Neural progenitor cell (in vitro differentiated cells): ENCODE measurements at regions not wholly inside any gene's neighbourhood (a gene's known extent, or its start where the extent isn't known, plus 50 kb on each side); places are given as distances from the start of the nearest gene placed in this dataset.

ENCODE experiments used
- DNase-seq: peaks from one replicate; pipeline ENCODE4 v3.0.0-alpha.2; 2016; ENCODE audit warnings: low spot score
- H2AFZ ChIP-seq: fragments of 200-600 bp; sonication (generic); replicated peaks from 2 replicates; pipeline ENCODE4 v1.6.1; 2016; ENCODE audit warnings: antibody characterized with exemption
- H3F3A ChIP-seq: fragments of 200-600 bp; sonication (generic); 2 replicates; pipeline ENCODE4 v1.6.1; 2016; ENCODE audit warnings: antibody characterized with exemption, low read depth
- H3K27ac ChIP-seq: fragments of 200-600 bp; sonication (generic); 2 replicates; pipeline ENCODE4 v1.5.1; 2016; ENCODE audit warnings: mild to moderate bottlenecking
- H3K27me3 ChIP-seq: fragments of 200-600 bp; sonication (generic); 2 replicates; pipeline ENCODE4 v1.6.1; 2016; ENCODE audit warnings: mild to moderate bottlenecking, moderate library complexity
- H3K36me3 ChIP-seq: fragments of 200-600 bp; sonication (generic); 2 replicates; pipeline ENCODE4 v1.5.1; 2016
- H3K4me1 ChIP-seq: fragments of 200-600 bp; sonication (generic); 2 replicates; pipeline ENCODE4 v1.6.1; 2016; ENCODE audit warnings: mixed run types
- H3K4me2 ChIP-seq: fragments of 200-600 bp; sonication (generic); 2 replicates; pipeline ENCODE4 v1.6.1; 2016
- H3K4me3 ChIP-seq: fragments of 200-600 bp; sonication (generic); 2 replicates; pipeline ENCODE4 v1.5.1; 2016
- H3K79me2 ChIP-seq: fragments of 200-600 bp; sonication (generic); 2 replicates; pipeline ENCODE4 v1.6.1; 2016; ENCODE audit warnings: low read depth
- H3K9ac ChIP-seq: fragments of 200-600 bp; sonication (generic); 2 replicates; pipeline ENCODE4 v1.6.1; 2016
- H3K9me3 ChIP-seq: fragments of 200-600 bp; sonication (generic); 2 replicates; pipeline ENCODE4 v1.5.1; 2016; ENCODE audit warnings: low read depth
- H4K20me1 ChIP-seq: fragments of 200-600 bp; sonication (generic); 2 replicates; pipeline ENCODE4 v1.6.1; 2016; ENCODE audit warnings: low read depth
- H3K27ac Mint-ChIP-seq: 3 replicates; pipeline ENCODE4 v1.8.0; 2021; ENCODE audit warnings: mixed read lengths
- H3K27me3 Mint-ChIP-seq: 2 replicates; pipeline ENCODE4 v1.8.0; 2022; ENCODE audit warnings: low read depth, mild to moderate bottlenecking, inconsistent platforms, moderate library complexity, mixed read lengths; ENCODE audit not compliant: insufficient read depth
- H3K36me3 Mint-ChIP-seq: 3 replicates; pipeline ENCODE4 v1.8.0; 2021; ENCODE audit warnings: mixed read lengths
- H3K4me1 Mint-ChIP-seq: 3 replicates; pipeline ENCODE4 v1.8.0; 2021; ENCODE audit warnings: mixed read lengths
- H3K4me3 Mint-ChIP-seq: 3 replicates; pipeline ENCODE4 v1.8.0; 2021; ENCODE audit warnings: mild to moderate bottlenecking, moderate library complexity, mixed read lengths
- H3K9me3 Mint-ChIP-seq: 3 replicates; pipeline ENCODE4 v1.8.0; 2020; ENCODE audit warnings: mixed read lengths
- EZH2 ChIP-seq: fragments of 200-600 bp; sonication (generic); IDR thresholded peaks from 2 replicates; pipeline ENCODE4 v1.6.1; 2017; ENCODE audit warnings: antibody characterized with exemption, mild to moderate bottlenecking, moderate library complexity
- EZH2phosphoT487 ChIP-seq: fragments of 200-600 bp; sonication (generic); IDR thresholded peaks from 2 replicates; pipeline ENCODE4 v1.6.1; 2017; ENCODE audit warnings: antibody characterized with exemption
- TF ChIP-seq, protein P1 (sequence below): fragments of 200-600 bp; sonication (generic); IDR thresholded peaks from 2 replicates; pipeline ENCODE4 v1.5.1; 2017; ENCODE audit warnings: antibody characterized with exemption, mild to moderate bottlenecking

GRCh38 chr11:8810540-8811301, 100.3 kb upstream of the AKIP1 start:
- H3K9ac ChIP-seq: no peak overlapping the region
- no peaks in the 10 kb centered on the region for H3K27me3 ChIP-seq
- H3K4me2 ChIP-seq: peak overlapping the region; percentile 82
- H4K20me1 ChIP-seq: peaks cover 23% of the 10 kb centered on the region
- no peak overlapping the region for H2AFZ ChIP-seq
- H3F3A ChIP-seq: peaks cover 22% of the 10 kb centered on the region
- H3K9me3 Mint-ChIP-seq: no peaks in the 10 kb centered on the region
- TF ChIP-seq EZH2 (no peak), EZH2phosphoT487 (no peak)
- TF ChIP-seq, protein P1, sequence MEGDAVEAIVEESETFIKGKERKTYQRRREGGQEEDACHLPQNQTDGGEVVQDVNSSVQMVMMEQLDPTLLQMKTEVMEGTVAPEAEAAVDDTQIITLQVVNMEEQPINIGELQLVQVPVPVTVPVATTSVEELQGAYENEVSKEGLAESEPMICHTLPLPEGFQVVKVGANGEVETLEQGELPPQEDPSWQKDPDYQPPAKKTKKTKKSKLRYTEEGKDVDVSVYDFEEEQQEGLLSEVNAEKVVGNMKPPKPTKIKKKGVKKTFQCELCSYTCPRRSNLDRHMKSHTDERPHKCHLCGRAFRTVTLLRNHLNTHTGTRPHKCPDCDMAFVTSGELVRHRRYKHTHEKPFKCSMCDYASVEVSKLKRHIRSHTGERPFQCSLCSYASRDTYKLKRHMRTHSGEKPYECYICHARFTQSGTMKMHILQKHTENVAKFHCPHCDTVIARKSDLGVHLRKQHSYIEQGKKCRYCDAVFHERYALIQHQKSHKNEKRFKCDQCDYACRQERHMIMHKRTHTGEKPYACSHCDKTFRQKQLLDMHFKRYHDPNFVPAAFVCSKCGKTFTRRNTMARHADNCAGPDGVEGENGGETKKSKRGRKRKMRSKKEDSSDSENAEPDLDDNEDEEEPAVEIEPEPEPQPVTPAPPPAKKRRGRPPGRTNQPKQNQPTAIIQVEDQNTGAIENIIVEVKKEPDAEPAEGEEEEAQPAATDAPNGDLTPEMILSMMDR: no peak
- H3K9me3 ChIP-seq: no peaks in the 10 kb centered on the region
- H3K27me3 Mint-ChIP-seq: no peaks in the 10 kb centered on the region
- H3K27ac Mint-ChIP-seq: peak overlapping the region; percentile 99
- peak overlapping the region; percentile 95 for H3K4me3 Mint-ChIP-seq
- DNase-seq: peak; percentile 95
- peak overlapping the region; percentile 49 for H3K27ac ChIP-seq
- peaks cover 54% of the 10 kb centered on the region for H3K4me1 ChIP-seq
- H3K4me3 ChIP-seq: peak overlapping the region; percentile 40
- no peaks in the 10 kb centered on the region for H3K36me3 ChIP-seq
- peaks cover 6% of the 10 kb centered on the region for H3K36me3 Mint-ChIP-seq
- peaks cover 63% of the 10 kb centered on the region for H3K4me1 Mint-ChIP-seq
- peaks cover 7% of the 10 kb centered on the region for H3K79me2 ChIP-seq

GRCh38 chr11:8811571-8811970, 99.4 kb upstream of the AKIP1 start:
- Mint-ChIP-seq H3K27ac (peak overlapping the region; percentile 99), H3K4me1 (peaks cover 56% of the 10 kb centered on the region), H3K36me3 (peaks cover 3% of the 10 kb centered on the region), H3K4me3 (peak overlapping the region; percentile 95), H3K9me3 (no peaks in the 10 kb centered on the region), H3K27me3 (no peaks in the 10 kb centered on the region)
- H3K4me1 ChIP-seq: peaks cover 53% of the 10 kb centered on the region
- peaks cover 7% of the 10 kb centered on the region for H3K79me2 ChIP-seq
- H3K36me3 ChIP-seq: no peaks in the 10 kb centered on the region
- no peaks in the 10 kb centered on the region for H3K9me3 ChIP-seq
- H3F3A ChIP-seq: peaks cover 22% of the 10 kb centered on the region
- no peaks in the 10 kb centered on the region for H3K27me3 ChIP-seq
- DNase-seq: no peak
- H3K4me3 ChIP-seq: no peak overlapping the region
- no peak overlapping the region for H2AFZ ChIP-seq
- no peak overlapping the region for H3K9ac ChIP-seq
- no peak overlapping the region for H3K4me2 ChIP-seq
- H4K20me1 ChIP-seq: peaks cover 17% of the 10 kb centered on the region
- TF ChIP-seq EZH2phosphoT487 (no peak), EZH2 (no peak)
- TF ChIP-seq, protein P1: no peak
- no peak overlapping the region for H3K27ac ChIP-seq

GRCh38 chr11:8812438-8812837, 98.6 kb upstream of the AKIP1 start:
- H3K4me1 ChIP-seq: peaks cover 44% of the 10 kb centered on the region
- H3K36me3 Mint-ChIP-seq: peaks cover 4% of the 10 kb centered on the region

More at GRCh38 chr11:8812438-8812837, 98.6 kb upstream of the AKIP1 start:
- no peak overlapping the region for H3K27ac ChIP-seq
- Mint-ChIP-seq H3K4me3 (no peak overlapping the region), H3K4me1 (peaks cover 51% of the 10 kb centered on the region), H3K27ac (no peak overlapping the region), H3K27me3 (peaks cover 2% of the 10 kb centered on the region), H3K9me3 (no peaks in the 10 kb centered on the region)
- H4K20me1 ChIP-seq: peaks cover 10% of the 10 kb centered on the region
- H3K27me3 ChIP-seq: no peaks in the 10 kb centered on the region
- no peaks in the 10 kb centered on the region for H3K36me3 ChIP-seq
- no peak overlapping the region for H3K4me3 ChIP-seq
- peaks cover 22% of the 10 kb centered on the region for H3F3A ChIP-seq
- H2AFZ ChIP-seq: no peak overlapping the region
- H3K9me3 ChIP-seq: no peaks in the 10 kb centered on the region
- DNase-seq: no peak
- H3K4me2 ChIP-seq: no peak overlapping the region
- H3K79me2 ChIP-seq: peaks cover 7% of the 10 kb centered on the region
- no peak overlapping the region for H3K9ac ChIP-seq
- TF ChIP-seq, protein P1: no peak
- TF ChIP-seq EZH2: no peak
- TF ChIP-seq EZH2phosphoT487: no peak
